Endothelial cell of umbilical vein (primary cell): ENCODE measurements at regions not wholly inside any gene's neighbourhood (a gene's known extent, or its start where the extent isn't known, plus 50 kb on each side); places are given as distances from the start of the nearest gene placed in this dataset.

ENCODE experiments used
- BruUV-seq: library from RNA; stranded (reverse); fragments of 400-500 nt; replicated peaks from 2 replicates; lab custom pipeline; 2021; lab: Mats Ljungman, UMichigan
- CTCF ChIA-PET: fragments of 300-600, 350-600 bp; sonication (Branson Sonifier 250); formaldehyde crosslinking; loops from one replicate; lab custom pipeline; 2021; ENCODE audit warnings: antibody characterized with exemption, inconsistent platforms; lab: Charles Lee
- POLR2A ChIA-PET: fragments of 300-600, 350-600 bp; sonication (Branson Sonifier 250); formaldehyde crosslinking; loops from one replicate; lab custom pipeline; 2021; ENCODE audit warnings: antibody characterized with exemption, inconsistent platforms; lab: Charles Lee
- DNase-seq: peaks from one replicate; pipeline ENCODE4 v3.0.0-alpha.2; 2011; ENCODE audit warnings: low read depth, low spot score
- FAIRE-seq: peaks from 2 replicates; lab custom pipeline; 2011; peaks lifted over from hg19 to GRCh38; lab: Jason Lieb, UNC
- H2AFZ ChIP-seq: 2 replicates; pipeline ENCODE4 v1.6.0; 2012; ENCODE audit warnings: low read depth, low read length, control low read depth, inconsistent platforms
- H3K27ac ChIP-seq: 2 replicates; pipeline ENCODE4 v1.5.1; 2011; ENCODE audit warnings: low read depth, mild to moderate bottlenecking, control low read depth, low read length, moderate library complexity; ENCODE audit not compliant: insufficient read depth
- H3K27me3 ChIP-seq, 2 experiments: 2 replicates each; pipeline versions ENCODE4 v1.6.0 to v1.6.1; 2011; ENCODE audit warnings: low read length in 2 of 2, mixed read lengths in 1 of 2; ENCODE audit not compliant: control insufficient read depth in 2 of 2, insufficient read depth in 2 of 2
- H3K36me3 ChIP-seq, 2 experiments: 2 replicates in 1 of 2; 3 replicates in 1 of 2; pipeline ENCODE4 v1.5.1; 2011; ENCODE audit warnings: low read length in 2 of 2, mild to moderate bottlenecking in 1 of 2, moderate library complexity in 1 of 2; ENCODE audit not compliant: control insufficient read depth in 2 of 2, insufficient read depth in 2 of 2; ENCODE audit errors: extremely low read depth in 1 of 2
- H3K4me1 ChIP-seq: 3 replicates; pipeline ENCODE4 v1.5.1; 2011; ENCODE audit warnings: mild to moderate bottlenecking, low read length; ENCODE audit not compliant: control insufficient read depth, insufficient read depth; ENCODE audit errors: extremely low read depth
- H3K4me2 ChIP-seq: 2 replicates; pipeline ENCODE4 v1.6.1; 2011; ENCODE audit warnings: low read length, control low read depth, mixed read lengths; ENCODE audit not compliant: insufficient read depth
- H3K4me3 ChIP-seq, 3 experiments: fragments of 200-600 bp in 1 of 3; sonication (generic), shearing (Covaris generic) in 1 of 3; replicated peaks in 1 of 3; 2 replicates each; pipeline ENCODE4 v1.5.1; 2011 to 2016; ENCODE audit warnings: control low read depth in 3 of 3, low read length in 3 of 3, mild to moderate bottlenecking in 2 of 3, inconsistent platforms in 1 of 3, low read depth in 1 of 3, moderate library complexity in 1 of 3; ENCODE audit not compliant: insufficient read depth in 1 of 3
- H3K79me2 ChIP-seq: 2 replicates; pipeline ENCODE4 v1.6.0; 2012; ENCODE audit warnings: low read length, inconsistent platforms; ENCODE audit not compliant: control insufficient read depth, insufficient read depth
- H3K9ac ChIP-seq: replicated peaks from 2 replicates; pipeline ENCODE3; 2011; ENCODE audit warnings: low read length, control low read depth; ENCODE audit not compliant: insufficient read depth; ENCODE audit errors: extremely low read depth
- H3K9me1 ChIP-seq: replicated peaks from 3 replicates; pipeline ENCODE4 v1.6.0; 2011; ENCODE audit warnings: mild to moderate bottlenecking, low read length; ENCODE audit not compliant: control insufficient read depth, insufficient read depth; ENCODE audit errors: extremely low read depth
- H3K9me3 ChIP-seq: replicated peaks from 2 replicates; pipeline ENCODE4 v1.5.1; 2012; ENCODE audit warnings: low read length, inconsistent platforms; ENCODE audit not compliant: control insufficient read depth, insufficient read depth
- H4K20me1 ChIP-seq: replicated peaks from 2 replicates; pipeline ENCODE3; 2011; ENCODE audit warnings: mild to moderate bottlenecking, low read length; ENCODE audit not compliant: control insufficient read depth, insufficient read depth; ENCODE audit errors: extremely low read depth
- EZH2 ChIP-seq: IDR thresholded peaks from 2 replicates; pipeline ENCODE4 v1.6.1; 2012; ENCODE audit warnings: borderline replicate concordance, low read depth, mild to moderate bottlenecking, moderate library complexity, low read length, inconsistent platforms; ENCODE audit not compliant: severe bottlenecking
- FOS ChIP-seq: IDR thresholded peaks from 2 replicates; pipeline ENCODE4 v1.6.1; 2011; ENCODE audit warnings: mild to moderate bottlenecking, low read length, moderate library complexity, borderline replicate concordance; ENCODE audit not compliant: insufficient read depth
- GATA2 ChIP-seq: IDR thresholded peaks from 2 replicates; pipeline ENCODE4 v1.7.0; 2011; ENCODE audit warnings: low read depth, mild to moderate bottlenecking, moderate library complexity, mixed read lengths, low read length; ENCODE audit not compliant: insufficient read length, insufficient read depth
- JUN ChIP-seq: IDR thresholded peaks from 2 replicates; pipeline ENCODE4 v1.6.1; 2011; ENCODE audit warnings: borderline replicate concordance, low read depth; ENCODE audit not compliant: insufficient read length, insufficient read depth
- MYC ChIP-seq: IDR thresholded peaks from one replicate; pipeline ENCODE4 v1.6.1; 2011; ENCODE audit warnings: mild to moderate bottlenecking, low read depth, low read length
- POLR2A ChIP-seq: IDR thresholded peaks from 2 replicates; pipeline ENCODE4 v1.6.1; 2012; ENCODE audit warnings: low read depth, mild to moderate bottlenecking, control low read depth, low read length
- POLR2AphosphoS5 ChIP-seq: IDR thresholded peaks from 2 replicates; pipeline ENCODE4 v1.6.1; 2012; ENCODE audit warnings: low read depth, mild to moderate bottlenecking, control low read depth, low read length, moderate library complexity; ENCODE audit not compliant: insufficient read depth
- dilution Hi-C: fragments of 300-500 bp; cut with MboI; formaldehyde crosslinking; loops from one replicate; pipeline ENCODE4 v1.15.0; 2019; ENCODE audit warnings: low sequenced_read_pairs; ENCODE audit not compliant: extremely low pct_ligation_motif_present
- intact Hi-C: fragments of 100-400 bp; cut with micrococcal nuclease; formaldehyde crosslinking; loops from one replicate; pipeline ENCODE4 v1.10.0; 2022
- TF ChIP-seq, protein P1 (sequence below), 2 donors: IDR thresholded peaks; 1 replicate in 1 of 2; 2 replicates in 1 of 2; pipeline ENCODE4 v1.5.1; 2011; ENCODE audit warnings: low read length in 2 of 2, mild to moderate bottlenecking in 2 of 2, moderate library complexity in 2 of 2, control low read depth in 1 of 2, inconsistent platforms in 1 of 2, low read depth in 1 of 2; ENCODE audit not compliant: insufficient read depth in 1 of 2; ENCODE audit errors: extremely low read depth in 1 of 2
- TF ChIP-seq, protein P2 (sequence below): IDR thresholded peaks from 2 replicates; pipeline ENCODE4 v1.6.1; 2011; ENCODE audit not compliant: insufficient read depth, insufficient read length

DNA sequence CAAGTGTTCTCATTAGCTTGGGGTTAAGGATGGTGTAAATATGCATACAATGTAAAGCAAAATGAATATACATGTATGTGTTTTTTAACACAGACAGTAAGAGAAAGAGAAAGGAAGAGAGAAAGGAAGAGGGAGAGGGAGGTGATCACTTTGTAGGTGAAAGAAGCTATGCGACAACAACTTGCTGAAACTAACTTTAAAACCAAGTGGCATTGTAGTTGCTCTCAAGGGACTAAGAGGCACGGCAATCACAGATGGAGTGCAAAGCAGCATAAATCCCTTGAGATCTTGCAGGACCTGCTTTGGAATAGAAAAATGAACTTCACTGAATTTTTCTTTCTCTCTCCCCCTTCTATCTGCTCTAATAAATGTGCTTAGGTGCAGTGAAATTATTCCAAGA lies 1665.0 kb upstream of the TENM3 start:
- Histone ChIP-seq H3K4me2 (no peak overlapping the region), H2AFZ (no peak overlapping the region), H3K4me1 (no peaks in the 10 kb centered on the region), H3K36me3 (no peaks in the 10 kb centered on the region), H3K9me3 (peaks cover 4% of the 10 kb centered on the region), H3K9me1 (no peaks in the 10 kb centered on the region), H3K4me3 (no peak overlapping the region), H3K9ac (no peak overlapping the region), H3K27me3 (no peaks in the 10 kb centered on the region), H4K20me1 (no peaks in the 10 kb centered on the region), H3K79me2 (no peaks in the 10 kb centered on the region), H3K27ac (no peak overlapping the region)
- ChIA-PET POLR2A (no interaction called here), CTCF (no interaction called here)
- DNase-seq (no peak), FAIRE-seq (no peak)
- intact Hi-C loops (no loop called here), dilution Hi-C loops (no loop called here)
- no TSS peak for BruUV-seq
- TF ChIP-seq MYC (no peak), EZH2 (no peak), JUN (no peak)
- TF ChIP-seq, protein P1, sequence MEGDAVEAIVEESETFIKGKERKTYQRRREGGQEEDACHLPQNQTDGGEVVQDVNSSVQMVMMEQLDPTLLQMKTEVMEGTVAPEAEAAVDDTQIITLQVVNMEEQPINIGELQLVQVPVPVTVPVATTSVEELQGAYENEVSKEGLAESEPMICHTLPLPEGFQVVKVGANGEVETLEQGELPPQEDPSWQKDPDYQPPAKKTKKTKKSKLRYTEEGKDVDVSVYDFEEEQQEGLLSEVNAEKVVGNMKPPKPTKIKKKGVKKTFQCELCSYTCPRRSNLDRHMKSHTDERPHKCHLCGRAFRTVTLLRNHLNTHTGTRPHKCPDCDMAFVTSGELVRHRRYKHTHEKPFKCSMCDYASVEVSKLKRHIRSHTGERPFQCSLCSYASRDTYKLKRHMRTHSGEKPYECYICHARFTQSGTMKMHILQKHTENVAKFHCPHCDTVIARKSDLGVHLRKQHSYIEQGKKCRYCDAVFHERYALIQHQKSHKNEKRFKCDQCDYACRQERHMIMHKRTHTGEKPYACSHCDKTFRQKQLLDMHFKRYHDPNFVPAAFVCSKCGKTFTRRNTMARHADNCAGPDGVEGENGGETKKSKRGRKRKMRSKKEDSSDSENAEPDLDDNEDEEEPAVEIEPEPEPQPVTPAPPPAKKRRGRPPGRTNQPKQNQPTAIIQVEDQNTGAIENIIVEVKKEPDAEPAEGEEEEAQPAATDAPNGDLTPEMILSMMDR (IDR thresholded peaks at IDR 0.05; ENCODE audit: extremely low read depth in 1 of 2, insufficient read depth in 1 of 2, low read depth in 1 of 2, low read length in 2 of 2) = no peak

DNA sequence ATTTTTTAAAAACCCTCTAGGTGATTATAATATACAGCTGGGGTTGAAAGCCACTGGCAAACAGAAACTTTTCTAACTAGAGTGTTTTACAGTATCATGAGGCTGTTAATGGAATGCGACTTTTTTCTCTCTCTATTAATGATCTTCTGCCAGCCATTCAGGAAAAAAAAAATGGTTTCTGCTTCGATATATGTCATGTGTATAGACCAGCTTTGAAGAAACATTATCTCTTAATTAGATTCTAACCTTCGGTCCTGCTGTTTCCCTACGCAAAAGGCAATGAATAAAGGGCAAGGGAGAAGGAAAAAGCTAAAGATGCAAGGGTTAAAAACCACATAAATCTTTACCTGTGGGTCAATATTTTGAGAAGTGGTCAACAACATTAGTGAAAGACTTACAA lies 1662.1 kb upstream of the TENM3 start:
- H3K36me3 ChIP-seq = no peaks in the 10 kb centered on the region
- TF ChIP-seq EZH2 (no peak), GATA2 (no peak), MYC (no peak), POLR2AphosphoS5 (no peak), JUN (no peak), POLR2A (no peak), FOS (no peak)
- TF ChIP-seq, protein P1 (IDR thresholded peaks at IDR 0.05; ENCODE audit: extremely low read depth in 1 of 2, insufficient read depth in 1 of 2, low read depth in 1 of 2, low read length in 2 of 2) = no peak
- TF ChIP-seq, protein P2, sequence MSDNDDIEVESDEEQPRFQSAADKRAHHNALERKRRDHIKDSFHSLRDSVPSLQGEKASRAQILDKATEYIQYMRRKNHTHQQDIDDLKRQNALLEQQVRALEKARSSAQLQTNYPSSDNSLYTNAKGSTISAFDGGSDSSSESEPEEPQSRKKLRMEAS = no peak
- H3K9ac ChIP-seq = no peak overlapping the region
- ChIA-PET POLR2A (no interaction called here), CTCF (no interaction called here)
- H3K4me1 ChIP-seq = no peaks in the 10 kb centered on the region
- H3K27me3 ChIP-seq = no peaks in the 10 kb centered on the region
- no peak overlapping the region for H2AFZ ChIP-seq
- DNase-seq (no peak), FAIRE-seq (no peak)
- H4K20me1 ChIP-seq = no peaks in the 10 kb centered on the region
- BruUV-seq = no TSS peak
- dilution Hi-C loops (no loop called here), intact Hi-C loops (no loop called here)
- H3K27ac ChIP-seq = no peak overlapping the region
- no peaks in the 10 kb centered on the region for H3K9me1 ChIP-seq
- H3K79me2 ChIP-seq = no peaks in the 10 kb centered on the region
- H3K4me2 ChIP-seq = no peak overlapping the region
- no peak overlapping the region for H3K4me3 ChIP-seq
- H3K9me3 ChIP-seq = no peaks in the 10 kb centered on the region
